GM21576 (cell line): ENCODE measurements at regions not wholly inside any gene's neighbourhood (a gene's known extent, or its start where the extent isn't known, plus 50 kb on each side); places are given as distances from the start of the nearest gene placed in this dataset.

ENCODE experiments used
- ATAC-seq: cut with Tn5 transposase; IDR thresholded peaks from one replicate; pipeline ENCODE4 v1.9.1; 2021; ENCODE audit warnings: mild to moderate bottlenecking, moderate library complexity; ENCODE audit not compliant: unreplicated experiment

- ATAC-seq: no peak
Observed at GRCh38 chr12:59260202-59260601, 335.6 kb upstream of the SLC16A7 start.

- ATAC-seq: no peak
Observed at GRCh38 chr12:59252731-59253130, 332.4 kb upstream of the LRIG3 start.

- no peak for ATAC-seq
Observed at GRCh38 chr12:59250766-59251165, 330.5 kb upstream of the LRIG3 start.

- ATAC-seq: no peak
Observed at GRCh38 chr12:59240048-59240447, 319.7 kb upstream of the LRIG3 start.

- ATAC-seq: no peak
Observed at GRCh38 chr12:59234391-59234790, 314.1 kb upstream of the LRIG3 start.

GRCh38 chr12:59230334-59230733 is 310.0 kb upstream of the LRIG3 start:
- ATAC-seq: no peak

- ATAC-seq: no peak
Observed at GRCh38 chr12:59219148-59219547, 298.8 kb upstream of the LRIG3 start.

- ATAC-seq: no peak
Observed at GRCh38 chr12:59196989-59197388, 276.7 kb upstream of the LRIG3 start.

- ATAC-seq: no peak
Observed at GRCh38 chr12:59194794-59195193, 274.5 kb upstream of the LRIG3 start.

- no peak for ATAC-seq
Observed at GRCh38 chr12:59193476-59194050, 273.3 kb upstream of the LRIG3 start.

GRCh38 chr12:59191372-59191771 is 271.1 kb upstream of the LRIG3 start:
- ATAC-seq: no peak

GRCh38 chr12:59186451-59186850 is 266.1 kb upstream of the LRIG3 start:
- no peak for ATAC-seq

- ATAC-seq: no peak
Observed at GRCh38 chr12:59185295-59185694, 265.0 kb upstream of the LRIG3 start.

- no peak for ATAC-seq
Observed at GRCh38 chr12:59182658-59183455, 262.6 kb upstream of the LRIG3 start.

- no peak for ATAC-seq
Observed at GRCh38 chr12:59182191-59182590, 261.9 kb upstream of the LRIG3 start.

GRCh38 chr12:59181196-59181777 is 261.0 kb upstream of the LRIG3 start:
- no peak for ATAC-seq

- no peak for ATAC-seq
Observed at GRCh38 chr12:59179231-59179630, 258.9 kb upstream of the LRIG3 start.

- ATAC-seq: no peak
Observed at GRCh38 chr12:59173695-59174094, 253.4 kb upstream of the LRIG3 start.

GRCh38 chr12:59168647-59169046 is 248.3 kb upstream of the LRIG3 start:
- ATAC-seq: no peak

GRCh38 chr12:59166457-59166856 is 246.2 kb upstream of the LRIG3 start:
- no peak for ATAC-seq

GRCh38 chr12:59164991-59165718 is 244.9 kb upstream of the LRIG3 start:
- no peak for ATAC-seq

GRCh38 chr12:59164226-59164625 is 243.9 kb upstream of the LRIG3 start:
- no peak for ATAC-seq
